Hepatocyte (in vitro differentiated cells): ENCODE measurements at regions not wholly inside any gene's neighbourhood (a gene's known extent, or its start where the extent isn't known, plus 50 kb on each side); places are given as distances from the start of the nearest gene placed in this dataset.

Source experiments
- DNase-seq: peaks from one replicate; pipeline ENCODE4 v3.0.0-alpha.2; 2016; ENCODE audit warnings: low spot score
- H2AFZ ChIP-seq: fragments of 200-600 bp; sonication (generic); 2 replicates; pipeline ENCODE4 v1.6.0; 2016; ENCODE audit warnings: antibody characterized with exemption, mild to moderate bottlenecking
- H3K27ac ChIP-seq: fragments of 200-600 bp; sonication (generic); 2 replicates; pipeline ENCODE4 v1.5.1; 2016; ENCODE audit warnings: mild to moderate bottlenecking
- H3K27me3 ChIP-seq: fragments of 200-600 bp; sonication (generic); 2 replicates; pipeline ENCODE4 v1.6.1; 2016
- H3K36me3 ChIP-seq: fragments of 200-600 bp; sonication (generic); replicated peaks from 2 replicates; pipeline ENCODE4 v1.5.1; 2016; ENCODE audit warnings: low read depth; ENCODE audit not compliant: insufficient read depth
- H3K4me1 ChIP-seq: fragments of 200-600 bp; sonication (generic); 2 replicates; pipeline ENCODE4 v1.5.1; 2016; ENCODE audit warnings: mild to moderate bottlenecking, moderate library complexity; ENCODE audit not compliant: insufficient read depth
- H3K4me2 ChIP-seq: fragments of 200-600 bp; sonication (generic); 2 replicates; pipeline ENCODE4 v1.6.0; 2016
- H3K4me3 ChIP-seq: fragments of 200-600 bp; sonication (generic); 2 replicates; pipeline ENCODE4 v1.5.1; 2016; ENCODE audit warnings: mild to moderate bottlenecking
- H3K79me2 ChIP-seq: fragments of 200-600 bp; sonication (generic); 2 replicates; pipeline ENCODE4 v1.6.0; 2017; ENCODE audit warnings: mild to moderate bottlenecking
- H3K9me2 ChIP-seq: fragments of 200-600 bp; sonication (generic); replicated peaks from 2 replicates; pipeline ENCODE4 v1.6.0; 2017; ENCODE audit warnings: mild to moderate bottlenecking; ENCODE audit not compliant: insufficient read depth
- H3K9me3 ChIP-seq: fragments of 200-600 bp; sonication (generic); 2 replicates; pipeline ENCODE4 v1.5.1; 2016; ENCODE audit warnings: low read depth, mild to moderate bottlenecking
- H4K20me1 ChIP-seq: fragments of 200-600 bp; sonication (generic); 2 replicates; pipeline ENCODE4 v1.6.0; 2016; ENCODE audit warnings: mild to moderate bottlenecking; ENCODE audit not compliant: insufficient read depth, poor library complexity, severe bottlenecking
- EZH2 ChIP-seq: fragments of 200-600 bp; sonication (generic); IDR thresholded peaks from 2 replicates; pipeline ENCODE4 v1.6.1; 2016; ENCODE audit warnings: antibody characterized with exemption, mild to moderate bottlenecking, borderline replicate concordance
- EZH2phosphoT487 ChIP-seq: fragments of 200-600 bp; sonication (generic); IDR thresholded peaks from one replicate; pipeline ENCODE4 v1.6.1; 2018; ENCODE audit warnings: antibody characterized with exemption, mild to moderate bottlenecking, low read depth, moderate library complexity; ENCODE audit not compliant: unreplicated experiment, severe bottlenecking
- WGBS: methylation state at CpG from one replicate; pipeline ENCODE4 v1.1.6; 2016; ENCODE audit warnings: low lambda C conversion rate; ENCODE audit errors: missing lambda C conversion rate; 5-methylcytosine and 5-hydroxymethylcytosine counted together
- TF ChIP-seq, protein P1 (sequence below): fragments of 200-600 bp; sonication (generic); IDR thresholded peaks from 2 replicates; pipeline ENCODE4 v1.5.1; 2016; ENCODE audit warnings: antibody characterized with exemption, mild to moderate bottlenecking; ENCODE audit not compliant: poor library complexity

DNA sequence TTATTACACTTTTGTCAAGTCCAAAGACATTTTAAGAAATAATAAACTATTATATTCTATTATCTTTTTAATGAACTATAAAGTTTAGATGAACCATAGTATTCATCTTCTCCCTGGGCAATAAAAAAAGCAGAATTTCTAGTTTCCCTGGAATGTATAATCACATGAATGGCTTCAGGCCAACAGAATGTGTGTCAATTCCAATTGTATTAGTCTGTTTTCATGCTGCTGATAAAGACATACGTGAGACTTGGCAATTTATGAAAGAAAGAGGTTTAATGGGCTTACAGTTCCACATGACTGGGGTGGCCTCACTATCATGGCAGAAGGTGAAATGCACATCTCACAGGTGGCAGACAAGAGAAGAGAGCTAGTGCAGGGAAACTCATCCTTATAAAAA is 70.7 kb upstream of the ANXA10 start:
- no peaks in the 10 kb centered on the region for H3K9me2 ChIP-seq
- no peak overlapping the region for H2AFZ ChIP-seq
- H3K27ac ChIP-seq: no peak overlapping the region
- no peaks in the 10 kb centered on the region for H3K4me1 ChIP-seq
- no peaks in the 10 kb centered on the region for H3K27me3 ChIP-seq
- H3K4me3 ChIP-seq: no peak overlapping the region
- H3K9me3 ChIP-seq: no peaks in the 10 kb centered on the region
- H4K20me1 ChIP-seq: no peaks in the 10 kb centered on the region
- H3K79me2 ChIP-seq: no peaks in the 10 kb centered on the region
- WGBS: 52% methylated on average over 1 of the region's 1 CpG
- H3K36me3 ChIP-seq: no peaks in the 10 kb centered on the region
- TF ChIP-seq, protein P1, sequence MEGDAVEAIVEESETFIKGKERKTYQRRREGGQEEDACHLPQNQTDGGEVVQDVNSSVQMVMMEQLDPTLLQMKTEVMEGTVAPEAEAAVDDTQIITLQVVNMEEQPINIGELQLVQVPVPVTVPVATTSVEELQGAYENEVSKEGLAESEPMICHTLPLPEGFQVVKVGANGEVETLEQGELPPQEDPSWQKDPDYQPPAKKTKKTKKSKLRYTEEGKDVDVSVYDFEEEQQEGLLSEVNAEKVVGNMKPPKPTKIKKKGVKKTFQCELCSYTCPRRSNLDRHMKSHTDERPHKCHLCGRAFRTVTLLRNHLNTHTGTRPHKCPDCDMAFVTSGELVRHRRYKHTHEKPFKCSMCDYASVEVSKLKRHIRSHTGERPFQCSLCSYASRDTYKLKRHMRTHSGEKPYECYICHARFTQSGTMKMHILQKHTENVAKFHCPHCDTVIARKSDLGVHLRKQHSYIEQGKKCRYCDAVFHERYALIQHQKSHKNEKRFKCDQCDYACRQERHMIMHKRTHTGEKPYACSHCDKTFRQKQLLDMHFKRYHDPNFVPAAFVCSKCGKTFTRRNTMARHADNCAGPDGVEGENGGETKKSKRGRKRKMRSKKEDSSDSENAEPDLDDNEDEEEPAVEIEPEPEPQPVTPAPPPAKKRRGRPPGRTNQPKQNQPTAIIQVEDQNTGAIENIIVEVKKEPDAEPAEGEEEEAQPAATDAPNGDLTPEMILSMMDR: no peak
- no peak for TF ChIP-seq EZH2
- no peak for TF ChIP-seq EZH2phosphoT487
- DNase-seq: no peak
- H3K4me2 ChIP-seq: no peak overlapping the region

DNA sequence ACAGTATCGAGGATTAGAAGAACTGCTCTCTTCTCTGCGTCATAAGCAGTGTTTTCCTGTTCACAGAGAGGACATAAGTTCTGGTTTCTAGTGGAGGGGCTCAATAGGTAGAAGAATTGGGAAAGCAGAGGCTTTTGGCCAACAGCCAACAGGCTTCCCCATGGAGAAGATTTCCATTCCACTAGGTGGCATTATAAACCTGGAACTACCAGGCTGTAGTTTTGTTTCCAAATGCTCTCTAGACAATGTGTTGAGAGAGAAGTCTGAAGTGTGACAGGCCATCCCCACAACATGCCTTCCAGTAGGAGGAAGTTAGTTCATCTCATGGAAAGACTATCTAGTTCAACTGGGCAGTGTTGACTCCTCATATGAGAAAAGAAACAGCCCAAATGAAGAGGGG is 63.8 kb upstream of the ANXA10 start:
- 92% methylated on average over 2 of the region's 2 CpGs for WGBS
- H3K4me1 ChIP-seq: no peaks in the 10 kb centered on the region
- H3K9me3 ChIP-seq: no peaks in the 10 kb centered on the region
- no peak overlapping the region for H2AFZ ChIP-seq
- no peak overlapping the region for H3K27ac ChIP-seq
- H4K20me1 ChIP-seq: no peaks in the 10 kb centered on the region
- peak; percentile 15 for DNase-seq
- H3K9me2 ChIP-seq: no peaks in the 10 kb centered on the region
- H3K4me2 ChIP-seq: no peak overlapping the region
- no peak overlapping the region for H3K4me3 ChIP-seq
- H3K27me3 ChIP-seq: no peaks in the 10 kb centered on the region
- H3K79me2 ChIP-seq: no peaks in the 10 kb centered on the region
- TF ChIP-seq EZH2phosphoT487: no peak
- TF ChIP-seq, protein P1: no peak
- TF ChIP-seq EZH2: no peak
- H3K36me3 ChIP-seq: no peaks in the 10 kb centered on the region

DNA sequence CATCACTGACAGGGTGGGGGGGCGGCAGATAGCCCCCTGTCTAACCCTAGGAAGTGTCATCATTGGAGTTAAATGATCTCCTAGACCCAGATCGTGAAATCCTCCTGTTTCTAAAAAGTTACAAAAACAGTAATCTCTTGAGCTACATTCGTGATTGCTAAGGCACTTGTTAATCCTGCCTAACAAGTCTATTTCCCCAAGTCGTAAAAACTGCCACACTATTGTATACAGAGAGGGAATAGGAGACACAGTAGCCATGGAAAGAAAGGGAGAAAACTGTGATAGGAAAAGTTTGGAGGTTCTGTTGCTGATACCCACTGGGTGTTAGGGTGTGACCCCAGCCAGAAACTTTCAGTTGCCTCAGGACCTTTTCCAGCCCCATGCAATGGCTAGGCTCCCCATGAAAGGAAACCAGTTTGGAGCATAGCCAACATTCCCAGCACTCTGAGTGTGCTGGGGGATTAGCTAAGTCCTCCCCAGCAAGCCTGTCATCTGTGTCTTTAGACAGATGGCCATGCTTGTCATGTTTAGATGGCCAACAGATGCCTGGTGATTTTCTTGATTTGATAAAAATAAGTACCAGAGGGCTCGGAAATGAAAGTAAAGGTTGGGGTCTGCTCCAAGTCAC is 63.3 kb upstream of the ANXA10 start:
- Histone ChIP-seq H3K4me3 (no peak overlapping the region), H3K27ac (no peak overlapping the region), H2AFZ (no peak overlapping the region), H3K9me3 (no peaks in the 10 kb centered on the region), H3K27me3 (no peaks in the 10 kb centered on the region), H3K9me2 (no peaks in the 10 kb centered on the region), H4K20me1 (no peaks in the 10 kb centered on the region), H3K79me2 (no peaks in the 10 kb centered on the region), H3K4me2 (no peak overlapping the region), H3K4me1 (no peaks in the 10 kb centered on the region), H3K36me3 (no peaks in the 10 kb centered on the region)
- no peak for DNase-seq
- 62% methylated on average over 5 of the region's 5 CpGs for WGBS
- TF ChIP-seq EZH2: no peak
- TF ChIP-seq, protein P1: no peak
- TF ChIP-seq EZH2phosphoT487: no peak

DNA sequence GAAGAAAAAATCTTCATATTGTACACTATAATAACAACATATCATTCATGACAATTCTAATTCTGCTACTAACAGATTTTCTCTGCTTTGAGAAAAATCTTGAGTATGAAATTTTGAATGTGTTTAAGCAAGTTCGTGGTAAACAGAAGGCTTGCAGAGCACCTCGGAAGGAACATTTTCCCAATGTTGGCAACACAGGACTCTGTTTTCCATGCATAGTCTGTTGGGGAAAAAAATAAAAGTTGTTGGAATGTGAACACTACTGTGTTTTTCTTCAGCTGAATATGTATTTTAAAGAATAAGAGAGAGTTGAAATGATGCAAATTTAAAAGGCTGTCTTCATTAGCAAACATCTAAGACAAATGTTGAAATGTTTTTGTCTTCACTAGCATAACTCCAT is 54.7 kb upstream of the ANXA10 start:
- Histone ChIP-seq H3K9me2 (no peaks in the 10 kb centered on the region), H3K27me3 (no peaks in the 10 kb centered on the region), H3K4me2 (no peak overlapping the region), H2AFZ (no peak overlapping the region), H3K4me1 (no peaks in the 10 kb centered on the region), H3K4me3 (no peak overlapping the region), H3K9me3 (no peaks in the 10 kb centered on the region), H3K27ac (no peak overlapping the region), H3K36me3 (no peaks in the 10 kb centered on the region), H4K20me1 (no peaks in the 10 kb centered on the region), H3K79me2 (no peaks in the 10 kb centered on the region)
- 93% methylated on average over 2 of the region's 2 CpGs for WGBS
- TF ChIP-seq, protein P1: no peak
- TF ChIP-seq EZH2phosphoT487 (no peak), EZH2 (no peak)
- DNase-seq: no peak
